GM12878 (cell line): ENCODE measurements at regions not wholly inside any gene's neighbourhood (a gene's known extent, or its start where the extent isn't known, plus 50 kb on each side); places are given as distances from the start of the nearest gene placed in this dataset.

Experiments
- BACH1 ChIP-seq: fragments of 450-650 bp; IDR thresholded peaks from 2 replicates; pipeline ENCODE4 v1.6.1; 2017; ENCODE audit warnings: mild to moderate bottlenecking, borderline replicate concordance
- CEBPB ChIP-seq, 2 experiments: fragments of 150-350 bp in 1 of 2; IDR thresholded peaks; 2 replicates each; pipeline ENCODE4 v1.6.1; 2012 to 2014; ENCODE audit warnings: low read depth in 2 of 2, low read length in 2 of 2, borderline replicate concordance in 1 of 2, inconsistent platforms in 1 of 2
- GABPA ChIP-seq: IDR thresholded peaks from 2 replicates; pipeline ENCODE4 v1.6.1; 2014; ENCODE audit warnings: antibody characterized with exemption, low read depth, mild to moderate bottlenecking, inconsistent platforms
- GATAD2B ChIP-seq: fragments of 450-650 bp; conservative IDR thresholded peaks from 2 replicates; pipeline ENCODE4 v1.6.1; 2017; ENCODE audit warnings: low read depth, mild to moderate bottlenecking, moderate library complexity
- HDGF ChIP-seq: fragments of 450-650 bp; IDR thresholded peaks from 2 replicates; pipeline ENCODE4 v1.6.1; 2016; ENCODE audit warnings: antibody characterized with exemption
- KDM1A ChIP-seq: fragments of 200-600 bp; sonication (generic); IDR thresholded peaks from 2 replicates; pipeline ENCODE4 v1.6.1; 2016; ENCODE audit warnings: borderline replicate concordance
- NFIC ChIP-seq: IDR thresholded peaks from 2 replicates; pipeline ENCODE4 v1.6.1; 2012; ENCODE audit warnings: low read depth, mild to moderate bottlenecking, inconsistent platforms, low read length, moderate library complexity
- POLR2A ChIP-seq: IDR thresholded peaks from 2 replicates; pipeline ENCODE4 v1.6.1; 2011; ENCODE audit warnings: low read depth, mild to moderate bottlenecking, low read length
- SPI1 ChIP-seq: IDR thresholded peaks from 2 replicates; pipeline ENCODE4 v1.6.1; 2011; ENCODE audit warnings: low read depth, mild to moderate bottlenecking, low read length, moderate library complexity, borderline replicate concordance; ENCODE audit not compliant: insufficient read depth
- SUPT20H ChIP-seq: IDR thresholded peaks from 2 replicates; pipeline ENCODE4 v1.6.1; 2011; ENCODE audit warnings: low read depth, mild to moderate bottlenecking, low read length, moderate library complexity, borderline replicate concordance; ENCODE audit not compliant: control insufficient read depth
- YBX1 ChIP-seq: fragments of 450-650 bp; IDR thresholded peaks from 2 replicates; pipeline ENCODE4 v1.6.1; 2016; ENCODE audit warnings: antibody characterized with exemption
- TF ChIP-seq, protein P1 (sequence below), 3 experiments: IDR thresholded peaks in 2 of 3; conservative IDR thresholded peaks in 1 of 3; 2 replicates each; pipeline ENCODE4 v1.5.1; 2011; ENCODE audit warnings: low read depth in 3 of 3, low read length in 3 of 3, mild to moderate bottlenecking in 3 of 3, control low read depth in 2 of 3, moderate library complexity in 2 of 3, inconsistent platforms in 1 of 3, mixed read lengths in 1 of 3; ENCODE audit not compliant: control insufficient read depth in 2 of 3, insufficient read depth in 1 of 3; ENCODE audit errors: extremely low read depth in 1 of 3
- TF ChIP-seq, protein P2 (sequence below): IDR thresholded peaks from 2 replicates; pipeline ENCODE4 v1.6.1; 2011; ENCODE audit warnings: low read depth, low read length, improper control_type of control experiment, borderline replicate concordance

DNA sequence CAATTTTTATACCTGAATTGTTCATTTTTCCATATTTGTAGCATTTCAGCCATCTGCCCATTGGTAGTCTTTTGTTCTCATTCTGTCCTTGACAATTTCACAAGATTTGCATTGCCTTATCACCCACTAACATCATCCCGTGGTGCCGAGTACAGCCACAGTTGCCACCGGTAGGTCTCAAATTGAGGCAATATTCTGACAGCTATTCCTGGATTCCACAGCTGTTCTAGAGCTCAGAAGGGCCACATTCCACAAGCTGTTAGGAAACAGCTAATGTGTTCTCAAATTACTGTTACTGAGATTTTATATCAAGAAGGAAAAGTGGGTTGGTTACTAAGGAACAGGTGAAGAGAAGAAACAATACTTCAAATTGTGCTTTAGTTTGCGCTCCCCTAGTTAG is 178.8 kb downstream of the RPRM start:
- TF ChIP-seq POLR2A (no peak), CEBPB (IDR thresholded peaks at IDR 0.05; ENCODE audit: borderline replicate concordance in 1 of 2, low read depth in 2 of 2, low read length in 2 of 2) (no peak), SUPT20H (no peak), NFIC (no peak), YBX1 (no peak), SPI1 (no peak), HDGF (no peak), GATAD2B (no peak), KDM1A (no peak), GABPA (no peak), BACH1 (no peak)
- TF ChIP-seq, protein P1, sequence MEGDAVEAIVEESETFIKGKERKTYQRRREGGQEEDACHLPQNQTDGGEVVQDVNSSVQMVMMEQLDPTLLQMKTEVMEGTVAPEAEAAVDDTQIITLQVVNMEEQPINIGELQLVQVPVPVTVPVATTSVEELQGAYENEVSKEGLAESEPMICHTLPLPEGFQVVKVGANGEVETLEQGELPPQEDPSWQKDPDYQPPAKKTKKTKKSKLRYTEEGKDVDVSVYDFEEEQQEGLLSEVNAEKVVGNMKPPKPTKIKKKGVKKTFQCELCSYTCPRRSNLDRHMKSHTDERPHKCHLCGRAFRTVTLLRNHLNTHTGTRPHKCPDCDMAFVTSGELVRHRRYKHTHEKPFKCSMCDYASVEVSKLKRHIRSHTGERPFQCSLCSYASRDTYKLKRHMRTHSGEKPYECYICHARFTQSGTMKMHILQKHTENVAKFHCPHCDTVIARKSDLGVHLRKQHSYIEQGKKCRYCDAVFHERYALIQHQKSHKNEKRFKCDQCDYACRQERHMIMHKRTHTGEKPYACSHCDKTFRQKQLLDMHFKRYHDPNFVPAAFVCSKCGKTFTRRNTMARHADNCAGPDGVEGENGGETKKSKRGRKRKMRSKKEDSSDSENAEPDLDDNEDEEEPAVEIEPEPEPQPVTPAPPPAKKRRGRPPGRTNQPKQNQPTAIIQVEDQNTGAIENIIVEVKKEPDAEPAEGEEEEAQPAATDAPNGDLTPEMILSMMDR (IDR thresholded peaks at IDR 0.05 in 2 of 3, conservative IDR thresholded peaks at IDR 0.05 in 1 of 3; ENCODE audit: control insufficient read depth in 2 of 3, extremely low read depth in 1 of 3, insufficient read depth in 1 of 3, low read depth in 3 of 3, low read length in 3 of 3) = no peak
- TF ChIP-seq, protein P2, sequence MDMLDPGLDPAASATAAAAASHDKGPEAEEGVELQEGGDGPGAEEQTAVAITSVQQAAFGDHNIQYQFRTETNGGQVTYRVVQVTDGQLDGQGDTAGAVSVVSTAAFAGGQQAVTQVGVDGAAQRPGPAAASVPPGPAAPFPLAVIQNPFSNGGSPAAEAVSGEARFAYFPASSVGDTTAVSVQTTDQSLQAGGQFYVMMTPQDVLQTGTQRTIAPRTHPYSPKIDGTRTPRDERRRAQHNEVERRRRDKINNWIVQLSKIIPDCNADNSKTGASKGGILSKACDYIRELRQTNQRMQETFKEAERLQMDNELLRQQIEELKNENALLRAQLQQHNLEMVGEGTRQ = no peak
